Panc1 (cell line): ENCODE measurements at regions not wholly inside any gene's neighbourhood (a gene's known extent, or its start where the extent isn't known, plus 50 kb on each side); places are given as distances from the start of the nearest gene placed in this dataset.

Source experiments
- ATAC-seq: fragments of 200-7000 bp; cut with Tn5 transposase; 2 replicates; pipeline ENCODE4 v1.9.1; 2020; ENCODE audit warnings: mild to moderate bottlenecking, moderate library complexity
- BruUV-seq: library from RNA; stranded (reverse); fragments of 400-500 nt; replicated peaks from 2 replicates; lab custom pipeline; 2021; lab: Mats Ljungman, UMichigan
- CTCF ChIA-PET: fragments of 300-600 bp; sonication (Branson Sonifier 250); formaldehyde crosslinking; loops from one replicate; lab custom pipeline; 2022; ENCODE audit warnings: antibody characterized with exemption; lab: Charles Lee
- POLR2A ChIA-PET: fragments of 300-600 bp; sonication (Branson Sonifier 250); formaldehyde crosslinking; loops from one replicate; lab custom pipeline; 2022; ENCODE audit warnings: antibody characterized with exemption; lab: Charles Lee
- DNase-seq: peaks from one replicate; pipeline ENCODE4 v3.0.0-alpha.2; 2010; ENCODE audit warnings: low read depth, low spot score
- H3K27ac ChIP-seq: 2 replicates; pipeline ENCODE4 v1.5.1; 2011; ENCODE audit warnings: mild to moderate bottlenecking, low read length, inconsistent platforms
- H3K27me3 ChIP-seq: fragments of 200-500 bp; sonication (Bioruptor generic); 2 replicates; pipeline ENCODE4 v1.6.0; 2014; ENCODE audit warnings: low read length, inconsistent platforms; ENCODE audit not compliant: control insufficient read depth, insufficient read depth
- H3K36me3 ChIP-seq: fragments of 200-500 bp; sonication (Bioruptor generic); 2 replicates; pipeline ENCODE4 v1.5.1; 2014; ENCODE audit warnings: inconsistent platforms, mild to moderate bottlenecking, low read length, moderate library complexity; ENCODE audit not compliant: control insufficient read depth, insufficient read depth
- H3K4me1 ChIP-seq: 2 replicates; pipeline ENCODE4 v1.5.1; 2011; ENCODE audit warnings: inconsistent platforms, mild to moderate bottlenecking, low read length, moderate library complexity; ENCODE audit not compliant: control insufficient read depth, insufficient read depth
- H3K4me3 ChIP-seq, 2 experiments: 2 replicates each; pipeline ENCODE4 v1.5.1; 2011 to 2012; ENCODE audit warnings: low read depth in 2 of 2, low read length in 2 of 2, mild to moderate bottlenecking in 2 of 2, inconsistent platforms in 1 of 2, moderate library complexity in 1 of 2
- H3K9me3 ChIP-seq: fragments of 200-500 bp; sonication (Bioruptor generic); 2 replicates; pipeline ENCODE4 v1.5.1; 2014; ENCODE audit warnings: low read depth, mild to moderate bottlenecking, inconsistent platforms, low read length, moderate library complexity; ENCODE audit not compliant: control insufficient read depth, insufficient read depth
- POLR2AphosphoS5 ChIP-seq: IDR thresholded peaks from 2 replicates; pipeline ENCODE4 v1.6.1; 2012; ENCODE audit warnings: mild to moderate bottlenecking, low read depth, low read length, moderate library complexity
- SIN3A ChIP-seq: IDR thresholded peaks from 2 replicates; pipeline ENCODE4 v1.6.1; 2012; ENCODE audit warnings: low read depth, mild to moderate bottlenecking, low read length, moderate library complexity, borderline replicate concordance; ENCODE audit not compliant: insufficient read depth
- TCF7L2 ChIP-seq: IDR thresholded peaks from 2 replicates; pipeline ENCODE4 v1.6.1; 2011; ENCODE audit warnings: mild to moderate bottlenecking, low read depth, low read length, inconsistent platforms
- in situ Hi-C: cut with HindIII; loops from 2 replicates; pipeline ENCODE4 v1.10.0; 2016; ENCODE audit warnings: low sequenced_read_pairs, low pct_unique_long_range_greater_than_20kb
- intact Hi-C: fragments of 100-400 bp; cut with micrococcal nuclease; formaldehyde crosslinking; loops from one replicate; pipeline ENCODE4 v1.10.0; 2022; ENCODE audit not compliant: unreplicated experiment
- TF ChIP-seq, protein P1 (sequence below): fragments of 450-650 bp; IDR thresholded peaks from 2 replicates; pipeline ENCODE4 v1.5.1; 2017; ENCODE audit warnings: mild to moderate bottlenecking
- TF ChIP-seq, protein P2 (sequence below), 2 experiments: IDR thresholded peaks; 2 replicates each; pipeline ENCODE4 v1.6.1; 2011 to 2012; ENCODE audit warnings: low read depth in 2 of 2, control low read depth in 1 of 2, low read length in 1 of 2, mild to moderate bottlenecking in 1 of 2, moderate library complexity in 1 of 2; ENCODE audit not compliant: insufficient read depth in 1 of 2

DNA sequence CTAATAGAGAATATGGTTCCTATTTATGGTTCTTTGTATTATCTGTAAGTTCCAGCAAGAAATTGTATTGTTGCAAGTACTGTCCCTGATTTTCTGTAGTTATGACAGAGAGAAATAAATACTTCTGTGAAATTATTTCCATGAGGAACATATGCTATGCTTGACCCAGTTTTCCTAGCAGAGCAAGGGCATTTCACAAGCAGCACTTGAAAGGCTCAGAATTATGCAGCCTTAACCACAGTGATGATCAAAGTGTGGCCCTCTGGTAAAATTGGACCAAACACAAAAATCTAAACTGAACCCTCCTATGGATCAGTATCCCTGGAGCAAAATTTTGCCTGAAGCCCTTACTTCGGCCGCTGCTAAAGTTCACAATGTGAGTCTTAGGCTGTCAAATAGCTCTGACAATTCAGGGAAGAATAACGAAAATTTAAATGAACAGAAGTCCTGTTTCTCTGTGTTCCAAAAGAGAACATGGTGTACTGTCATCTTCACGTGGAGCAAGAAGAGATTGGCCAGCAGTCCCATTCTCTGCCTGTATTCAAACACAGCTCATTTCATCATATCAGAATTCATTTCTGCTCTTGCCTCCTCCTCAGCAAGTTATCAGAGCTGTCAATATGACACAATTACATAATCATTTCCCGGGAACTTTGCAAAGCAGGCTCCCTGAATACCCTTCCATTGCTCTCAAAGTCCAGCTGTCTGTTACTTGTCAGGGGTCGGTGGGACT, 471.9 kb downstream of the RPS29 start:
- H3K4me1 ChIP-seq: no peaks in the 10 kb centered on the region
- TF ChIP-seq POLR2AphosphoS5 (no peak), TCF7L2 (no peak), SIN3A (no peak)
- TF ChIP-seq, protein P1, sequence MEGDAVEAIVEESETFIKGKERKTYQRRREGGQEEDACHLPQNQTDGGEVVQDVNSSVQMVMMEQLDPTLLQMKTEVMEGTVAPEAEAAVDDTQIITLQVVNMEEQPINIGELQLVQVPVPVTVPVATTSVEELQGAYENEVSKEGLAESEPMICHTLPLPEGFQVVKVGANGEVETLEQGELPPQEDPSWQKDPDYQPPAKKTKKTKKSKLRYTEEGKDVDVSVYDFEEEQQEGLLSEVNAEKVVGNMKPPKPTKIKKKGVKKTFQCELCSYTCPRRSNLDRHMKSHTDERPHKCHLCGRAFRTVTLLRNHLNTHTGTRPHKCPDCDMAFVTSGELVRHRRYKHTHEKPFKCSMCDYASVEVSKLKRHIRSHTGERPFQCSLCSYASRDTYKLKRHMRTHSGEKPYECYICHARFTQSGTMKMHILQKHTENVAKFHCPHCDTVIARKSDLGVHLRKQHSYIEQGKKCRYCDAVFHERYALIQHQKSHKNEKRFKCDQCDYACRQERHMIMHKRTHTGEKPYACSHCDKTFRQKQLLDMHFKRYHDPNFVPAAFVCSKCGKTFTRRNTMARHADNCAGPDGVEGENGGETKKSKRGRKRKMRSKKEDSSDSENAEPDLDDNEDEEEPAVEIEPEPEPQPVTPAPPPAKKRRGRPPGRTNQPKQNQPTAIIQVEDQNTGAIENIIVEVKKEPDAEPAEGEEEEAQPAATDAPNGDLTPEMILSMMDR: no peak
- TF ChIP-seq, protein P2, sequence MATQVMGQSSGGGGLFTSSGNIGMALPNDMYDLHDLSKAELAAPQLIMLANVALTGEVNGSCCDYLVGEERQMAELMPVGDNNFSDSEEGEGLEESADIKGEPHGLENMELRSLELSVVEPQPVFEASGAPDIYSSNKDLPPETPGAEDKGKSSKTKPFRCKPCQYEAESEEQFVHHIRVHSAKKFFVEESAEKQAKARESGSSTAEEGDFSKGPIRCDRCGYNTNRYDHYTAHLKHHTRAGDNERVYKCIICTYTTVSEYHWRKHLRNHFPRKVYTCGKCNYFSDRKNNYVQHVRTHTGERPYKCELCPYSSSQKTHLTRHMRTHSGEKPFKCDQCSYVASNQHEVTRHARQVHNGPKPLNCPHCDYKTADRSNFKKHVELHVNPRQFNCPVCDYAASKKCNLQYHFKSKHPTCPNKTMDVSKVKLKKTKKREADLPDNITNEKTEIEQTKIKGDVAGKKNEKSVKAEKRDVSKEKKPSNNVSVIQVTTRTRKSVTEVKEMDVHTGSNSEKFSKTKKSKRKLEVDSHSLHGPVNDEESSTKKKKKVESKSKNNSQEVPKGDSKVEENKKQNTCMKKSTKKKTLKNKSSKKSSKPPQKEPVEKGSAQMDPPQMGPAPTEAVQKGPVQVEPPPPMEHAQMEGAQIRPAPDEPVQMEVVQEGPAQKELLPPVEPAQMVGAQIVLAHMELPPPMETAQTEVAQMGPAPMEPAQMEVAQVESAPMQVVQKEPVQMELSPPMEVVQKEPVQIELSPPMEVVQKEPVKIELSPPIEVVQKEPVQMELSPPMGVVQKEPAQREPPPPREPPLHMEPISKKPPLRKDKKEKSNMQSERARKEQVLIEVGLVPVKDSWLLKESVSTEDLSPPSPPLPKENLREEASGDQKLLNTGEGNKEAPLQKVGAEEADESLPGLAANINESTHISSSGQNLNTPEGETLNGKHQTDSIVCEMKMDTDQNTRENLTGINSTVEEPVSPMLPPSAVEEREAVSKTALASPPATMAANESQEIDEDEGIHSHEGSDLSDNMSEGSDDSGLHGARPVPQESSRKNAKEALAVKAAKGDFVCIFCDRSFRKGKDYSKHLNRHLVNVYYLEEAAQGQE (IDR thresholded peaks at IDR 0.05; ENCODE audit: insufficient read depth in 1 of 2, low read depth in 2 of 2, low read length in 1 of 2): no peak
- no peak overlapping the region for H3K27ac ChIP-seq
- no peaks in the 10 kb centered on the region for H3K9me3 ChIP-seq
- in situ Hi-C loops: no loop called here
- BruUV-seq: no TSS peak
- no peak for DNase-seq
- H3K36me3 ChIP-seq: no peaks in the 10 kb centered on the region
- intact Hi-C loops: no loop called here
- ChIA-PET POLR2A (no interaction called here), CTCF (no interaction called here)
- no peaks in the 10 kb centered on the region for H3K27me3 ChIP-seq
- ATAC-seq: no peak
- H3K4me3 ChIP-seq: no peak overlapping the region

DNA sequence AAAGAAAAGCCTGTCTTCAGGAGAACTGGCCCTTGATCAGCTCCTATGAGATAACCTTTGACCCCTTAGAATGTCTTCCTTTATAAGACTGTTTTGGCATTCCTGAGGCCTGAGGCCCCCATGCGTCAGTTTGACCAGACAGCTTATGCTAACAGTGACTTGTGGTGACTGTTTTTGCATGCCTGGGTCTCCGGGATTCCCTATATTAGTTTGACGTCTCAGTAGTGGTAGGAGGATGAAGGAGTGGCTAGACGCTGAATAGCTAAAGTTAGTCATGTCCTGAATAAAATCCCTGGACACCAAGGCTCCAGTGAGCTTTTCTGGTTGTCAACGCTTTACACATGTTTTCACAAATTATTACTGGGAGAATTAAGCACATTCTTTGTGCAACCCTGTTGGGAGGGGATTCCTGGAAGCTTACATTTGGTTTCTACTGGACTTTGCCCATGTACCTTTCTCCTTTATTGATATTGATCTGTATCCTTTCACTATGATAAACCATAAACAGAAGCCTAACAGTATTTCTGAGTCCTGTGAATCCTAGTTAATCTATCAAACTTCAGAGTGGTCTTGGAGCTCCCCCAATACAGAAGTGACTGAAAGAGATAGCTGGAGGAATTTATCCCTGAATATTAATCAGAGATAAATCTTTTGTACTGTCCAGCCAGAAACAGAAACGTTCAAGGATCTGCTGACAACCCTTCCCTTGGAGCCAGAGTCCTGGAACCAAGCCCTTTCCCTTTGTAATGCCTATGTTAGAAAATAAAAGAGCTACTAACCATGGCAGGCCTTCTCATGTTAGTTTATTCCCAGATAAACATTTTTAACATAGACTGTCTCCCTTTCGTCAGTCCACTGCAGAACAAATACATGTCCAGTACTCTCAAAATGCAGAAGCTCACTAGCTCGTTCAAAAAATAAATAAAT, 479.2 kb downstream of the RPS29 start:
- POLR2A ChIA-PET: no interaction called here
- intact Hi-C loops: no loop called here
- CTCF ChIA-PET: no interaction called here

More for the DNA sequence above, 479.2 kb downstream of the RPS29 start:
- Histone ChIP-seq H3K9me3 (no peaks in the 10 kb centered on the region), H3K27ac (no peak overlapping the region), H3K36me3 (no peaks in the 10 kb centered on the region), H3K4me1 (no peaks in the 10 kb centered on the region), H3K4me3 (no peak overlapping the region), H3K27me3 (no peaks in the 10 kb centered on the region)
- in situ Hi-C loops: no loop called here
- TF ChIP-seq POLR2AphosphoS5: no peak
- TF ChIP-seq, protein P1: no peak
- no peak for TF ChIP-seq TCF7L2
- TF ChIP-seq, protein P2 (IDR thresholded peaks at IDR 0.05; ENCODE audit: insufficient read depth in 1 of 2, low read depth in 2 of 2, low read length in 1 of 2): no peak
- TF ChIP-seq SIN3A: no peak
- no TSS peak for BruUV-seq
- ATAC-seq (no peak), DNase-seq (no peak)
